CD4-positive, alpha-beta T cell (primary cell): ENCODE measurements at regions not wholly inside any gene's neighbourhood (a gene's known extent, or its start where the extent isn't known, plus 50 kb on each side); places are given as distances from the start of the nearest gene placed in this dataset.

Experiments used
- ATAC-seq: fragments of 200-7000 bp; cut with Tn5 transposase; one replicate; pipeline ENCODE4 v1.10.0; 2022; ENCODE audit warnings: mild to moderate bottlenecking; ENCODE audit not compliant: poor library complexity
- CTCF ChIA-PET: fragments of 350-600 bp; sonication (Branson Sonifier 250); formaldehyde crosslinking; loops from one replicate; lab custom pipeline; 2021; ENCODE audit warnings: antibody characterized with exemption, inconsistent platforms; lab: Charles Lee
- POLR2A ChIA-PET: fragments of 350-600 bp; sonication (Branson Sonifier 250); formaldehyde crosslinking; loops from one replicate; lab custom pipeline; 2021; ENCODE audit warnings: antibody characterized with exemption, inconsistent platforms; lab: Charles Lee
- DNase-seq, 14 experiments: peaks; one replicate each; pipeline ENCODE4 v3.0.0-alpha.2; 2013 to 2020; ENCODE audit warnings: mixed read lengths in 2 of 14
- H3K27ac ChIP-seq, 2 donors: one replicate each; pipeline versions ENCODE4 v1.5.1 to v1.7.0; 2013; ENCODE audit warnings: low read length in 2 of 2, low read depth in 1 of 2, mild to moderate bottlenecking in 1 of 2
- H3K27me3 ChIP-seq, 2 experiments: 1 replicate in 1 of 2; 2 replicates in 1 of 2; pipeline versions ENCODE4 v1.6.1 to v1.7.0; 2013; ENCODE audit warnings: low read length in 2 of 2, control low read depth in 1 of 2, mild to moderate bottlenecking in 1 of 2, moderate library complexity in 1 of 2; ENCODE audit not compliant: insufficient read depth in 2 of 2, control insufficient read depth in 1 of 2
- H3K36me3 ChIP-seq: one replicate; pipeline ENCODE4 v1.6.1; 2013; ENCODE audit warnings: low read length, control low read depth; ENCODE audit not compliant: insufficient read depth
- H3K4me1 ChIP-seq: one replicate; pipeline ENCODE4 v1.6.1; 2013; ENCODE audit warnings: low read length, control low read depth; ENCODE audit not compliant: insufficient read depth
- H3K4me3 ChIP-seq: one replicate; pipeline ENCODE4 v1.5.1; 2013; ENCODE audit warnings: mild to moderate bottlenecking, low read length, moderate library complexity
- H3K9me3 ChIP-seq, 2 experiments: 1 replicate in 1 of 2; 2 replicates in 1 of 2; pipeline versions ENCODE4 v1.6.1 to v1.7.0; 2013; ENCODE audit warnings: low read length in 2 of 2, mild to moderate bottlenecking in 2 of 2, control low read depth in 1 of 2, moderate library complexity in 1 of 2; ENCODE audit not compliant: control insufficient read depth in 1 of 2, insufficient read depth in 1 of 2
- H3K27ac Mint-ChIP-seq: one replicate; pipeline ENCODE4 v1.8.0; 2020; ENCODE audit warnings: mixed read lengths
- H3K27me3 Mint-ChIP-seq: one replicate; pipeline ENCODE4 v1.8.0; 2021; ENCODE audit warnings: mixed read lengths
- H3K36me3 Mint-ChIP-seq: one replicate; pipeline ENCODE4 v1.8.0; 2021; ENCODE audit warnings: low read depth, mixed read lengths
- H3K4me1 Mint-ChIP-seq: one replicate; pipeline ENCODE4 v1.8.0; 2021; ENCODE audit warnings: low read depth, mixed read lengths
- H3K4me3 Mint-ChIP-seq: one replicate; pipeline ENCODE4 v1.8.0; 2020; ENCODE audit warnings: mild to moderate bottlenecking, mixed read lengths
- H3K9me3 Mint-ChIP-seq: one replicate; pipeline ENCODE4 v1.8.0; 2020; ENCODE audit warnings: mixed read lengths
- CTCF ChIP-seq: fragments of 200-600 bp; IDR thresholded peaks from one replicate; pipeline ENCODE4 v1.8.0; 2022; ENCODE audit warnings: antibody characterized with exemption, mild to moderate bottlenecking
- intact Hi-C, 2 experiments: fragments of 100-400 bp; cut with DNase I in 1 of 2; cut with micrococcal nuclease in 1 of 2; formaldehyde crosslinking; loops; one replicate each; pipeline versions ENCODE4 v1.15.1 to v1.9.0; 2023 to 2025; cut with DNase I, micrococcal nuclease

- no peaks in the 10 kb centered on the region for H3K36me3 ChIP-seq
- POLR2A ChIA-PET = no interaction called here
- no peaks in the 10 kb centered on the region for H3K9me3 ChIP-seq
- CTCF ChIA-PET = no interaction called here
- H3K27me3 ChIP-seq = no peaks in the 10 kb centered on the region
- Mint-ChIP-seq H3K4me3 (no peak overlapping the region), H3K27ac (no peak overlapping the region), H3K4me1 (no peaks in the 10 kb centered on the region), H3K27me3 (peaks cover 25% of the 10 kb centered on the region), H3K36me3 (no peaks in the 10 kb centered on the region), H3K9me3 (no peaks in the 10 kb centered on the region)
- no peaks in the 10 kb centered on the region for H3K4me1 ChIP-seq
- TF ChIP-seq CTCF = no peak
- intact Hi-C loops = no loop called here
- ATAC-seq = no peak
- no peak overlapping the region for H3K4me3 ChIP-seq
- H3K27ac ChIP-seq = no peak overlapping the region
- DNase-seq = no peak
Observed at GRCh38 chr1:5757187-5757805, 234.9 kb downstream of the NPHP4 start.

- no peak for ATAC-seq
- Histone ChIP-seq H3K27ac (no peak overlapping the region), H3K27me3 (no peaks in the 10 kb centered on the region), H3K4me3 (no peak overlapping the region), H3K36me3 (no peaks in the 10 kb centered on the region), H3K4me1 (no peaks in the 10 kb centered on the region), H3K9me3 (no peaks in the 10 kb centered on the region)
- Mint-ChIP-seq H3K27me3 (peaks cover 26% of the 10 kb centered on the region), H3K4me3 (no peak overlapping the region), H3K4me1 (no peaks in the 10 kb centered on the region), H3K9me3 (no peaks in the 10 kb centered on the region), H3K27ac (no peak overlapping the region), H3K36me3 (no peaks in the 10 kb centered on the region)
- POLR2A ChIA-PET = no interaction called here
- DNase-seq = no peak
- CTCF ChIA-PET = no interaction called here
- intact Hi-C loops = no loop called here
- TF ChIP-seq CTCF = no peak
Observed at GRCh38 chr1:5756434-5757186, 235.6 kb downstream of the NPHP4 start.

GRCh38 chr1:5755552-5756125 is 236.6 kb downstream of the NPHP4 start:
- no peak overlapping the region for H3K4me3 ChIP-seq
- no peaks in the 10 kb centered on the region for H3K4me1 ChIP-seq
- Mint-ChIP-seq H3K36me3 (no peaks in the 10 kb centered on the region), H3K27me3 (peaks cover 28% of the 10 kb centered on the region), H3K4me3 (no peak overlapping the region), H3K9me3 (no peaks in the 10 kb centered on the region), H3K4me1 (no peaks in the 10 kb centered on the region), H3K27ac (no peak overlapping the region)
- no peaks in the 10 kb centered on the region for H3K9me3 ChIP-seq
- intact Hi-C loops = no loop called here
- no peaks in the 10 kb centered on the region for H3K27me3 ChIP-seq
- no peaks in the 10 kb centered on the region for H3K36me3 ChIP-seq
- DNase-seq (no peak), ATAC-seq (no peak)
- ChIA-PET CTCF (no interaction called here), POLR2A (no interaction called here)
- no peak overlapping the region for H3K27ac ChIP-seq
- TF ChIP-seq CTCF = no peak
